ENCODE measurements at regions not wholly inside any gene's neighbourhood (a gene's known extent, or its start where the extent isn't known, plus 50 kb on each side); places are given as distances from the start of the nearest gene placed in this dataset.

- TF ChIP-seq CTCF (conservative IDR thresholded peaks at IDR 0.05) = no peak
- Mint-ChIP-seq H3K4me1 (ENCODE audit: unreplicated experiment) (no peaks in the 10 kb centered on the region), H3K27me3 (no peaks in the 10 kb centered on the region), H3K9me3 (no peaks in the 10 kb centered on the region), H3K36me3 (no peaks in the 10 kb centered on the region), H3K4me3 (no peak overlapping the region), H3K27ac (no peak overlapping the region)
- no peak for DNase-seq (ENCODE audit: extremely low spot score, unreplicated experiment)
Measured at GRCh38 chr3:79866162-79866561, 98.4 kb upstream of the ROBO1 start.

- no peaks in the 10 kb centered on the region for H3K36me3 Mint-ChIP-seq
- no peak overlapping the region for H3K27ac Mint-ChIP-seq
- TF ChIP-seq CTCF (conservative IDR thresholded peaks at IDR 0.05) = no peak
- DNase-seq (ENCODE audit: extremely low spot score, unreplicated experiment) = no peak
- H3K9me3 Mint-ChIP-seq = no peaks in the 10 kb centered on the region
- H3K27me3 Mint-ChIP-seq = no peaks in the 10 kb centered on the region
- H3K4me3 Mint-ChIP-seq = no peak overlapping the region
- no peaks in the 10 kb centered on the region for H3K4me1 Mint-ChIP-seq (ENCODE audit: unreplicated experiment)
Measured at GRCh38 chr3:79864077-79864476, 96.3 kb upstream of the ROBO1 start.

GRCh38 chr3:79848876-79849275 is 81.1 kb upstream of the ROBO1 start:
- Mint-ChIP-seq H3K27ac (no peak overlapping the region), H3K4me1 (ENCODE audit: unreplicated experiment) (no peaks in the 10 kb centered on the region), H3K27me3 (peaks cover 3% of the 10 kb centered on the region), H3K4me3 (no peak overlapping the region), H3K9me3 (peaks cover 5% of the 10 kb centered on the region), H3K36me3 (no peaks in the 10 kb centered on the region)
- DNase-seq (ENCODE audit: extremely low spot score, unreplicated experiment) = no peak
- no peak for TF ChIP-seq CTCF (conservative IDR thresholded peaks at IDR 0.05)

GRCh38 chr3:79847928-79848327 is 80.1 kb upstream of the ROBO1 start:
- Mint-ChIP-seq H3K27ac (no peak overlapping the region), H3K4me3 (no peak overlapping the region), H3K9me3 (peaks cover 5% of the 10 kb centered on the region), H3K27me3 (peaks cover 3% of the 10 kb centered on the region), H3K4me1 (ENCODE audit: unreplicated experiment) (no peaks in the 10 kb centered on the region), H3K36me3 (no peaks in the 10 kb centered on the region)
- DNase-seq (ENCODE audit: extremely low spot score, unreplicated experiment) = no peak
- TF ChIP-seq CTCF (conservative IDR thresholded peaks at IDR 0.05) = no peak

- no peaks in the 10 kb centered on the region for H3K36me3 Mint-ChIP-seq
- DNase-seq (ENCODE audit: extremely low spot score, unreplicated experiment) = no peak
- no peaks in the 10 kb centered on the region for H3K4me1 Mint-ChIP-seq (ENCODE audit: unreplicated experiment)
- no peak overlapping the region for H3K27ac Mint-ChIP-seq
- peak; percentile 71 for TF ChIP-seq CTCF (conservative IDR thresholded peaks at IDR 0.05)
- peaks cover 3% of the 10 kb centered on the region for H3K27me3 Mint-ChIP-seq
- H3K4me3 Mint-ChIP-seq = no peak overlapping the region
- peaks cover 5% of the 10 kb centered on the region for H3K9me3 Mint-ChIP-seq
Measured at GRCh38 chr3:79846148-79846933, 78.5 kb upstream of the ROBO1 start.
